NCI-H146 (cell line): ENCODE measurements at regions not wholly inside any gene's neighbourhood (a gene's known extent, or its start where the extent isn't known, plus 50 kb on each side); places are given as distances from the start of the nearest gene placed in this dataset.
"Not testable (repeated sequence)": the region's sequence is repeated elsewhere in the genome, so short reads cannot be mapped to it uniquely, and the experiment has no call there.

Experiments
- DNase-seq: peaks from one replicate; lab custom pipeline; 2025; lab: John Stamatoyannopoulos, UW

- no peak for DNase-seq
Measured at GRCh38 chr2:120498576-120499394, 152.8 kb downstream of the INHBB start.

- no peak for DNase-seq
Measured at GRCh38 chr2:120499784-120500495, 154.0 kb downstream of the INHBB start.

DNA sequence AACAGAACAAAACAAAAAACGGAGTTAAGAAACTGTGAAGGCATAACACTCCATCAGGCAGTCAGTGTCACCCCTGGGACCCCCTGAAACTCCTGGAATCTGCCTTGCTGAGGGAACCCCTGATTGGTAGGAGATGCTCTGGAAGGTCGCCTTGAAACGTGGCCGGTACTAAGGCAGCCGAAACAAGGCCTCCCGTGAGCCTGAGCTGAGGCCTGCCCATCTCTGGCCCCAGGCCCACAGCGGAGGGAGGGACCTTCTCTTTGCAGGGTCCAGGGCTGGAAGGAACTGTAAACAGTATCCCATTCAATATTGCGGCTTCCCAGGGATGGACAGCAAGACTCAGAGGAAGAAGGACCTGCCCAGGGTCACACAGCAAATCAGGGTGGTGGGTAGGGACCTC, 155.7 kb downstream of the INHBB start:
- no peak for DNase-seq

GRCh38 chr2:120502357-120502756, 156.4 kb downstream of the INHBB start:
- no peak for DNase-seq

DNA sequence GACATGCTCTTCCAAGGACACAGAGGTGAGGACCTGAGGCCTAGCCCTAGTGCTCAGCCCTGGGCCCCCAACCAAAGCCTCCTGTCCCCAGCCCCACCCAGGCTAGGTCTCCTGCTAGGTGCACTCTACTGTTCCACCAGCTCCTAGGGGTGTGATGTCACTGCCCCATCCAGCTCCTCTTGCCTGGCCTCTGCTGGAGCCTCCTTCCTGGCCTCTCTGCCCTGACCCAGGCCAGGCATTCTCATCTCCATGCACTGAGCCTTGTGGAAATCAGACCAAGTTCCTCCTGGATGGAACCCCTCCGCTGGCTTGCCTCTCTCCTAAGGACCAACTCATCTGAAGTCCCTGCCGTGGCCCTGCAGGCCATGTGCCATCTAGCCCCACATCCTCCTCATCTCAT, 156.8 kb downstream of the INHBB start:
- no peak for DNase-seq

- no peak for DNase-seq
Measured at GRCh38 chr2:120503206-120503792, 157.4 kb downstream of the INHBB start.

- DNase-seq: no peak
Measured at GRCh38 chr2:120503793-120504571, 158.0 kb downstream of the INHBB start.

- DNase-seq: no peak
Measured at GRCh38 chr2:120504936-120505705, 159.2 kb downstream of the INHBB start.

DNA sequence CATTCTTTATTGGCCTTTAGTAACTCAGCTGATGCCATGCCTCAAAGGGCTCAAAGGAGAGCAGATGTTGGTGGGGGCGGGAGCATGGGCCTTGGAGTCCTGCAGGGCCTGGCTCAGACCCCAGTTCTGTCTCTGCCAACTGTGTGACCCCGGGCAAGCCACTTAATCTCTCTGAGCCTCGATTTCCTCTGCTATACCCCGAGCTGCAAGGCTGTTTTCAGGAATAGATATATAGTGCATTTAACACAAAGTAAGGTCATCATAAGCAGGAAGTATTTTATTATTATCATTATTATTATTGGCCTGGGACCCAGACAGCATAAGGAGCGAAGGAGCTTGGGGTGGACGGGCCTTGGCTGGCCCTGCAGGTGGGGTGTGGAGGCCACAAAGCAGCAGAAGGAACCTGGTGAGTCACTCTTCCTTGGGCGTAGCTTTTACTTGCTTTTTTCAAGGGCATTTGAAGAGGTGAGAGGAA, 162.7 kb downstream of the INHBB start:
- DNase-seq: no peak

DNA sequence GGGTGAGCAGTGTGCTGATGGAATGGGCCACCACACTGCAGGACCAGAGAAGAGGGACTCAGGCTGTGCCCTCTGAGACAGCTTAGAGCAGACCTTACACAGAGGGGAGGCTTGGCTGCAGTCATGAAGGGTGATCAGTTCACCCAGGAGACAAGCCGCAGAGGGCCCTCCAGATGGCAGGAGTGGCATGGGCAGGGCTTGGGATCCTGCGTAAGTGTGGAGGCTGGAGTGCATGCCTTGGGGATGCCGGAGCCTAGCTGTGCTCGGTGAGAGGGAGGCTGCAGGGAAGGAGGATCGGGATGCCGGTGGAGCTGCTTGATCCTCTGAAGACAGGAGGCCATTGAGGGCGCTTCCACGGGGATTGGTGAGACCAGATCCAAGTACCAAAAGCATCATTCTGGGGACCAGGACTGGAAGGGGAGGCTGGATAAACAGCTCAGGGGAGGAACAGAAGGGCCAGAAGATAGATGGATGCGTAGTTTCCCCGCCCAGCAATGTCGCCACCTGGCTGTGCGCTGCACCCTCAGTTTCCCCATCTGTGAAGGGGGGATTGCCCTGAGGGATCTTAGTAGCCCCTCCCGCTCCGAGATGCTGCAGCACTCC, 163.4 kb downstream of the INHBB start:
- no peak for DNase-seq

DNA sequence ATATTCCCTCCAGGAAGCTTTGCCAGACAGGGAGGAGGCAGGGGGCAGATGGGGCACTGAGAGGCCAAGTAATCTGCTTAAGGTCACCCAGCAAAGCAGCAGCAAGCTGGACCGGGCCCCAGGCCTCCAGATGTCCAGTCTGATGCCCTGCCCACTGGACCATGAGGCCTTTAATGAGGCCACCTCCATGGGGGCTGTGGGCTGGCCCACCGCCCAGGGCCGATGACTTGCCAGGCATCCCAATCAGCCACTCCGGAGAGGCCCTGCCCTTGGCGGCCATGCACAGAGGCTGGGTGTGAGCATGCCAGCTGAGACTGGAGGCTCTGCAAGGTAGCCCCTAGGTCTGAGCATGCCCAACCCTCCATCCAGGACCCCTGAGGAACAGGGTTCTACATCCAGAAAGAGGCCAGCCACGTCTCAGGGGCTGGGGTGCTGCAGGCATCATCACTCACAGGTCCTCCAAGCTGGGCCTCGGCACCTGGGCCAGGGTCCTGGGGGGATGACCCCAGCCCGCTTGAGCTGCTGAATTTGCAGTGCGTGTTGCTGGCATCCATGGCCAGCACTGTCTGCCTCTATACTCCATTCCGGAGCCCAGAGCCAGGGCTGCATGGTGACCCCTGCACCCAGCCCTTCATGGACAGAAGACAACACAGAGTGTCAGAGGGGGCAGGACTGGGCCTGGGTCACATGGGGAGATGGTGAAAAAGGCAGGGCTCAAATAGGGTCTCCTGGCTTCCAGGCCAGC, 164.2 kb downstream of the INHBB start:
- no peak for DNase-seq

DNA sequence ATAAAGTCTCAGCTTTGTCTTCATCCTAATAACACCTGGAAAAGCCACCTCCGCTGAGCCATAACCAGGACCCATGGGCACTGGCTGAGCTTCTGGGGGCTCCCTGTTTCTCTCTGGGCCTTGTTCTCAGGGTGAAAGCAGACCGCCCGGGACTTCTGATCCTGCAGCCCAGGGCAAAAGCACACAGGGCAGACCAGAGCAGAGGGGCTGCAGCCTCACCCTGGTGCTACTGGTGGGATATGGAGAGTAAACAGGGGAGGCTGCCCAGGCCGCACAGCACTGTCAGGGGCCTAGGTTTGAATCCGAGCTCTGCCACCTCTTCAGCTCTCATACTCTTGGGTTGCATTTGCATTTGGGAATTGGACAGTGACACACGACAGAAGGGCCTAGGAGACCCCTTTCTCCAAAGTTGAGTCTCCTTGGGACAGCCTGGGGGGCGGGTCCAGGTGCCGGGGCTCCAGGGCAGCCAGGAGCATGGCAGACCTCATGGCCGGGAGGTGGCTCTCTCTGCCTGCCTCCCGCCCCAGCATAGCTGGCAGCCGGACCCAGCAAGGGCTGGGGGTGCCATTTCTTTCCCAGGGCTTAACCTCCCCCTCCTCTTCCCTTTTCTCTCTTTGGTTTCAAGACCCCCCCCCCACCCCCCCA, 164.9 kb downstream of the INHBB start:
- DNase-seq: no peak

- no peak for DNase-seq
Measured at GRCh38 chr2:120511536-120511935, 165.6 kb downstream of the INHBB start.

DNA sequence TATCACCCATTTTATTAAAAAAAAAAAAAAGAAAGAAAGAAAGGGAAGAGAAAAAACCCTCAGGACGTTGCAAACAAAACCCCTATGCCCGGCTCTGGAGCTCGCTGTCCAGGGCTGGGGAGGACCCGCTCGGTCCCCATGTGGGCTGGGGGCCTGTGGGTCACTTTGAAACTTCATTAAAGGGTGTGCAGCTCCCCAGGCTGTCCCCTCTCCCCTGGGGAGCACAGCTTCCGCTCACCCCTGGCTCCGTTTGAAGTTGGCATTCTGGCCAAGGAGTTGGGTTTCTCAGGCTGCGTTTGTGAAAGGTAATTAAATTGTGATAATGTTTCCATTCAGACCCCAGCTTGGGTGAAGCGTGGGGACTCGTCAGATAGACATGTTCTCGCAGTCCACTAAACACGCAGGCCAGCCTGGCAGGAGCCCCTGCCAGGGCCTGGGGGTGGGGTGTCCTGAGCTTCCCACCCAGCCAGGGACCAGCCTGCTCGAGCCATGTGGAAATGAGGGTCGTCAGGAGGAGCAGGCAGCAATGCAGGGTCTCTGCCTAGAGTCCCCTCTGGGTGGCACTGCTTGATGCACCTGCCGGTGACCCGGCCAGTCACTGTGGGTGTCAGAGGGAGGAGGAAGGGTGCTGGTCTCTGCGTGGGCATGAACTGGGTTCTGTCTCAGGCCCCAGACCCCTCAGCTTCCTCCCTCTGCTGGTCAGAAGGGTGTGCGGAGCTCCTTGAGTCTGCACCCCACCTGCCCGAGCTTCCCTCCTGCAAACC, 166.2 kb downstream of the INHBB start:
- DNase-seq: no peak

DNA sequence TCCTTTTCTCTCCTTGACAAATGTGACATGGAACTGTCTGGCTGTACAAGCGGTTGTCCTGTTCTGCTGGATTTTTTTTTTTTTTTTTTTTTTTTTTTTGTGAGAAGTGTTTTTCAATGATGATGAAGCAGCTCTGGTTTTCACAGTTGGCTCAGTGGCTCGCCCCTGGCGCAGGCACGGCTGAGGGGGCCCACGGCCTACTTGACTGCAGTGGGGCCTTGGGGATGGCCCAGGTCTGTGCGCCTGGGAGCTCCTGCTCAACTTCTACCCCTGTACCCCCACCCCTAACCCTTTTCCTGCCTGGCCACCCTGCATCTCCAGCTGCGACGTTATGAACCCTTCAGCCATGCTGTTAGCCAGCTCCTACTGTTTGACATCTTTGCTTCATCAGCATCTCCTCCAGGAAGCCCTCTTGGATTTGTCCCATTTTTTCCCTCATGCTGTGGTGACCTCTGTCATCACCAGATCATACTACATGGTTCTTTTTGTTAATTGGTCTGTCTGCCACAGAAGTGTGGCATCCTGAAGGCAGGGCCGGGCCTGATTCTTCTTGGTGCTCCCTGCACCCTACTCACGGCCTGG, 167.9 kb downstream of the INHBB start:
- DNase-seq: no peak

DNA sequence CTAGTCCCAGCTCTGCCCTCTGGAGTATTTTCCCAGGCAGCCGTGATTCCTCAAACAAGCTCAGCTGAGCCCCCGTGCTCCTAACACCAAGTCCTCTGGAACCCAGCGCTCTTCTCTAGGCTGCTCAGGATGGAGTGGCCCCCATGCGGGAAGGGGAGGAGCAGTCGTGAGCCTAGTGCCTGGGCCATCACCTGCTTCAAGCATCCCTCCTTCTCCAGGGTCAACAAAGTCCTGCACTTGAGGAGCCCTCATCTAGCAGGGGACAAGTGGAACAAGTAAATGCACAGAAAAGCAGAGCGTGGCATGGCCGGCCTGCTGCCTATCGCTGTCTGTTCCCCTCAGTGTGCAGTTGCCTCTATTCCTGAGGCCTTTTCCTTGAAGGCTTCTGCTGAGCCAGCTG, 168.6 kb downstream of the INHBB start:
- no peak for DNase-seq

- DNase-seq: not testable (repeated sequence)
Measured at GRCh38 chr2:120515066-120515758, 169.3 kb downstream of the INHBB start.
